HL-60/S4 treated with phorbol 12-myristate 13-acetate at 8.2 ng/mL for 4 days and 3 days (cell line): ENCODE measurements at regions not wholly inside any gene's neighbourhood (a gene's known extent, or its start where the extent isn't known, plus 50 kb on each side); places are given as distances from the start of the nearest gene placed in this dataset.

Source experiments
- in situ Hi-C: fragments of 300-500 bp; cut with MboI; formaldehyde crosslinking; loops from 2 replicates; pipeline ENCODE4 v1.15.0; 2022; ENCODE audit warnings: low sequenced_read_pairs

DNA sequence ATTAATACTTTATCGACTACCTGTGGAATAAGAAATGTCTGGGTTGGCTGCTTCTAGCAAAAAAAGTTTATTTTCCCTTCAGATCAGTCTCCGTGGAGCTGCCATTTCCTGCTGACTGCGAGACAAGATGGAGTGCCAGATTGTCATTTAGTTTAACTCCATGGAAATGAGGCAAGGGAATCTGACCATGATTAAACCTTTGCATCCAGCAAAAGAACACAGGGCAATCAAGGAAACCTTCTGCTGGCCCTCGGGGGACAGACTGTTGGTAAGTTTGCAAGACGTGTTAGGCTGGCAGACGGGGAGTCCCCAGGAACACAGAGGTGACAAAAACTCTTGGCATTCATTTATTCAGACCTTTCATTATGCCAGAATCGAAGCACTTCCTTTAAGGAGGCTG, 52.2 kb upstream of the SPACA1 start:
- in situ Hi-C loops = no loop called here

DNA sequence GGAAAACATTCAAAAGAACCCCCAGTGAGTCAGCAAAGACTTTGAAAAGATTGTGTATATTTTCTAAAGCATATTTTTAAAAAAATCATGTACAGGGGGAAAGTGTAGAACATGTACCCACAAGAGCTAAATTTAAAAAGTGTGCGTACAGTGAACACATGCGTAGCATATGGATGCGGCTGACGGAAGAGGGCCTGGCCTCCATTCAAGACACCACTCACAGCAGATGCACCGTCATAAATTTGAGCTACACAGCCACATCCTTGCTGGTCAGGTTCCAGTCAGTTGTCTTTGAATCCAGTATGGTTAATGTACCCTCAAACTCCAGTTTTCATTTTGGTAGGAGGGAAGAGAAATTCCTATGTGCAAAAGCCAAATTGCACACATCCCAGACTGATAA, 54.3 kb upstream of the SPACA1 start:
- in situ Hi-C loops = no loop called here

DNA sequence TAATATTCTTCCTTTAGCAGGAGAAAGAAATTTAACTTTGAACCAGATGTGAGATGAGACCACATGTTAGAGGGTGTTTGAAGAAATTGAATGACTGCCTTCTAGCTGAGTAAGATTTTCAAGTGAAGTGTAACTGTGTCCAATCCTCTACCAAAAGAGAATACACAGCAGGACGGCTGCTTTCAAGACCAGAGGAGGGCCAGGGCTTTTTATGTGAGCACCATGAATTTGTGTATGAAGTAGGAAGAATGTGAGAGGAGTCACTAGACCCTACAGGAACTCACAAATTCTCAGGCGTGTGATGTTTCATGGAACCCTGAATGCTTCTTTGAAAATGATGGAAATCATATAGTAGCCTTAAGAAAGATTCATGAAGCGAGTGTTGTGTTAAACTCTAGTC, 56.8 kb upstream of the SPACA1 start:
- in situ Hi-C loops = no loop called here

DNA sequence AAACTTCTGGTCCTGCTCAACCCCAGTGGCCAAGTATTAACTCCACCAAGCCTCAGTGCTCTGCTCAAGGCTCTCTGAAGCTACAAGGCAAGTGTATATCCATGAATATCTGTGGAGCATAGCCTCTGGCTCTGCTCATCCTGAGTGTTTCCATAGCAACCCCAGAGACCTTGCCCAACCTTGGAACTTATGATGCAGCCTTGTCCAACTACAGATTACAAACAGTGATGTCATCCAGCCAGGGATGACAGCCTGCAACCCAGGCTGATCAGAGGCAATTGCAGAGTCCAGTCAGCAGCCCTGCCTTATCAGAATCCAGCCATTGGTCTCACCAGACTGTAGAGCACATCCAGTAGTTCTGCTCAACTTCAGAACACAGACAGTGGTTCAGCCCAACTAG, 65.5 kb upstream of the SPACA1 start:
- in situ Hi-C loops = no loop called here

DNA sequence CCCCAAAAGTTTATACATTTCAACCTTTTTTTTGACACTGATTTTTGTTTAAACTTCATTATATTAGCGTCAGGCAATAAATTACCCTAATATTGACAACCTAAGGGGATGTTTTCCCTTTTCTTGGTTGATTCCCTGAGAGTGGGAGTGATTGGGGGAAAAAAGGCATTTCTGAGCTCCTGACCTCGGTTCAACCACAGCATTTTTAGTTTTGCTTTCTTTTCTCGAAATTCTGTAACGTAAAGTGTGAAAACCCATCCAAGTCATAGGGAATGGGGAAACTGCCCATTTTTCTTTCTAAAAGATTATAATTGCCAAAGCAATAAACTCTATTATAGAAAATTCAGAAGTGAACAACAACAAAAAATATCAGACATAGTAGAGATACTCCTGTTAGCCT, 67.9 kb upstream of the SPACA1 start:
- in situ Hi-C loops = no loop called here

DNA sequence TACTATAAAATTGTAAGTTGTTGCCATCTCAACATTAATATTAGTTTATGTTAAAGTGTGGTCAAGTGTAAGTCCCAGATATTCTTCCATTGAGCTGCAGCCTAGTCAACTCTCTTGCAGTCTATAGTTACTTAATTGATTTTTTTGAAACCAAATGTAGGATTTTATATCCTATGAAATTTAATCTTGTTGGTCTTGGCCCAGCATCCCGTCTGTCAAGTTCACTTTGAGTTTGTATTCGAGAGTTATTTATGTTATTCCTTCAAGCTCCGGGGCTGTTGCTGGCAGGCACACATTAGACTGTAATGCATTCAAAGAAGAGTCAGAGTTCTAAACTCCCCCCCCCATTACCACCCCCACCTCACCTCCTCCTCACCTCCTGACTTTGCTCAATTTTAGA, 71.0 kb upstream of the SPACA1 start:
- in situ Hi-C loops = no loop called here

DNA sequence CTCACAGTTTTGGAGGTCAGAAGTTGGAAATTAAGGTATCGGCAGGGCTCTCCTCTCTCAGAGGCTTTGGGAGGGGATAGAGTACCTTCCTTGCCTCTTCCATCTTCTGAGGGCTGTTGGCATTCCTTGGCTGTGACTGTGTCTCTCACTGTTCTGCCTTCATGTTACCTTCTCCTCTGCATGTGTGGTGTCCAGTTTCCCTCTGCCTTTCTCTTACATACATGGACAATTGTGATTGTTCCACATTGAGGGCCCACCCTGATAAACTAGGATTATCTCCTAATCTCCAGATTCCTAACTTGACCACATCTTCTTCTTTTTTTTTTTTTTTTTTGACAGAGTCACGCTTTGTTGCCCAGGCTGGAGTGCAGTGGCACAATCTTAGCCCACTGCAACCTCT, 72.1 kb upstream of the SPACA1 start:
- in situ Hi-C loops = no loop called here

DNA sequence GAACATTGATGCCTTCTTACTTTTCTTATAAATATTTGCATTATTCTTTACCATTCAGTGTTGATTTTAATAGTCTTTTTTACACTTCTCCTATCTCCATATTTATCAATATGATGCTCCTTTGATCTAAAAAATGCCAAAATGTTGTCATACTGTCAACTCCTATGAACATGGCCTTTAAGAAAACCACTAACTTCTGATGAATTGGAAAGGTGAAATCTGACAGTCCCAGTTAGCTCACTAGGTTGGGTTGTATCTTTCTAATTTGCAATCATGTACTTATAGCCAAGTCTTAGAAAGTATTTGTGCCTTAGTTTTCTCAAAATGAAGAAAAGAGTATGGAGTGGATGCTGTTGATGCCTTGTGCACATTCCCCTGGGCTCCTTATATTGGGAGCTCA, 75.4 kb upstream of the SPACA1 start:
- in situ Hi-C loops = no loop called here

DNA sequence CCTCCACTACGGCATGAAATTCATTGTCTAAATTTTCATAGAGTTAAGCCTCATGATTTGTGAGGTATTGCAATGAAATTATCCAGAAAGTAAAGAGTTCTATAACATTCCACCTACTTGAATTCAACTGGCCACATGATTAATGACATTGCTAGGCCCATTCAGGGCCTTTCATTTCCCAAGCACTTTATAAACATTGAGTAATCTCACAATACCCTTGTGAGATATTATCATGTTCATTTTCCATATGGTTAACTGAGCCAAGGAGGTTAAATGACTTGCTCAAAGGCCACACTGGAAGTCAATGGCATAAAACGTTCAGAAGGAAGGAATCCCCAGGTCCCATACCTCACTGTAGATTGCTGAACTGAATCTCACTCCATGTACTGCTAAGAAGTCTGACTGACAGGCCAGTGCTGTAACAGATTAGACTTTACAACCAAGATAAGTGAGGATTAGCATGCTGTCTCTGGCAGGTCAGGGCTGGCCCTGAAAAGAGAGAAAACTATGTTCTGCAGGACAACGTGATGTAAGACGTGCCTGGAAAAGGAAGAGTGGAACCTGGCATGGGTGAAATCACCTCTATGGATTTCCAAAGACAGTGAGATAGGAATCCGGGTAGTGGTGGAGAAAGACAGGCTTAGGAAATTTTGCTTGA, 75.9 kb upstream of the SPACA1 start:
- in situ Hi-C loops = no loop called here

DNA sequence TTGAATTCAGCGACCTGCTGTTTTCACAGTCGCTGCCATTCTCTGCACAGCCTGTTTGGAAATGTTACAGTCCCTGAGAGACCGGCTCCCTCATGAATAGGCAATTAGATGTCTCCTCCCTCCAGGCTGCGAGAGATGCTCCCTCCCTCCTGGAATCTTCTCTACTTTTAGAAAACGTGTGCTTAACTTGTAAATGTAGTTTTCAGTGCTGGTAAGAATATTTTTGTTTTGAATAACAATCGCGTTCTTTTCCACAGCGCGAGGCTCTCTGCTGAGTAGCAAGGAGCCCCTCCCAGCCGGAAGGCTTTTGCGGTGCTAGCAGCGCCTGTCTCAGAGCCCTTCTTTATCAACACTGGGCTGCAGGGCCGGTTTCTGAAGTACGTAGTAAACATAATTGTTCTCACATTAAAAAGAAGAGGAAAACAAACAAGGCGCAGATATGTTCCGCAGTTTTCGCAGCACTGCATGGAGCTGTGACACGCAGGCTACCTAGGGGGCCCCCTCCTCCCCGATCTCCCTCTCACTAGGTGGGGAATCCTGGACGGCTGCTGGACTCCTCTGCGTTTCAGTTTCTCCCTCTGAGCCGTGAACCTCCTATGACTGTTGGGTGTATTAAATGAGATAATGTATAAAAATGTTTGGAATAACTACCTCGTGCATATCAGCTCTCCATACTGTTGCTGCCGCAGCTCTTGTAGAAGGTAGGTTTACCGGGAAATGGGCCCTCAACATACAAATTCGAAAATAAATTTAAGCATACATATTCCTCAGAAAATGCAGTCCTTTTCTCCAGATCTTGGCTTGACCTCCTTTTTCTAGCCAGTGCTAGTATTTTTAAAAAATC, 79.0 kb upstream of the SPACA1 start:
- in situ Hi-C loops = no loop called here

DNA sequence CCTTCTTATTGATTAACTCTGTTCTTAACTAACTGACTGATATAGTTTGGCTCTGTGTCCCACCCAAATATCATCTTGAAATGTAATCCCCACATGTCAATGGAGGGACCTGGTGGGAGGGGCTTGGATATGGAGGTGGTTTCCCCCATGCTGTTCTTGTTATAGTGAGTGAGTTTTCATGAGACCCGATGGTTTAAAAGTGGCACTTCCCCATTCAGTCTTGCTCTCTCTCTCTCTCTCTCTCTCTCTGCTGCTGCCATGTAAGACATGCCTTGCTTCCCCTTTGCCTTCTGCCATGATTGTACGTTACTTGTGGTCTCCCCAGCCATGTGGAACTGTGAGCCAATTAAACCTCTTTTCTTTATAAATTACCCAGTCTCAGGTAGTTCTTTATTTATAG, 81.8 kb upstream of the SPACA1 start:
- in situ Hi-C loops = no loop called here

DNA sequence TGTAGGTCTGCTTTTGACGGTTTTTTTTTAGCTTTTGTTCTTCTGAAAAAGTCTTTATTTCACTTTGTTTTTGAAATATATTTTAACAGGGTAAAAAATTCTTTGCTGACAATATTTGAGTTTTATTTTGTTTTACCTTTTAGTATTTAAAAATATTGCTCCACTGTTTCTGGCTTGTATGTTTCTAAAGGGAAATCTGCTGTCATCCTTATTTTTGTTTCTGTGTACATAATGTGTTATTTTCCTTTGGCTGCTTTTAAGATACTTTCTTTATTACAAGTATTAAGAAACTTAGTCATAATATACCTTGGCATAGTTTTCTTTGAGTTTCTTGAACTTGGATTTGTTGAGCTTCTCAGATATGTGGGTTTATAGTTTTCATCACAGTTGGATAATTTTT, 88.6 kb upstream of the SPACA1 start:
- in situ Hi-C loops = no loop called here

DNA sequence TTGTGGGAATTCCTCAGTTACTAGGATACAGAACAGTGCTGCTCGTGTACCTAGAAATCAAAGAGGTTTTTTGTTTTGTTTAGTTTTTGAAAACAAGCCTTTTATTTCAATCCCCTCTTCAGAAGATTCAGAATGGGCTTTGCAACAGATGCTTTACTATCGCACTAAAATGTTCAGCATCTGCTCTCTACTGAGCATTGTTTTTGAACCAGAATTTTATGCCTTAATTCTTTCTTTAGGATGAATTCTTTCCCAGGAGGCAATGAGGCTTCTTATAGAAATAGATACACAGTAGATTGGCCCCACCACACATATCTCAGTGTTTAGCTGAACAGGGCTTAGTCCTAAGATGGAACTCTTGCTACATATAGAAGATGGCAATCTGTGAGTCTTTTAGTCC, 95.9 kb upstream of the SPACA1 start:
- in situ Hi-C loops = no loop called here

DNA sequence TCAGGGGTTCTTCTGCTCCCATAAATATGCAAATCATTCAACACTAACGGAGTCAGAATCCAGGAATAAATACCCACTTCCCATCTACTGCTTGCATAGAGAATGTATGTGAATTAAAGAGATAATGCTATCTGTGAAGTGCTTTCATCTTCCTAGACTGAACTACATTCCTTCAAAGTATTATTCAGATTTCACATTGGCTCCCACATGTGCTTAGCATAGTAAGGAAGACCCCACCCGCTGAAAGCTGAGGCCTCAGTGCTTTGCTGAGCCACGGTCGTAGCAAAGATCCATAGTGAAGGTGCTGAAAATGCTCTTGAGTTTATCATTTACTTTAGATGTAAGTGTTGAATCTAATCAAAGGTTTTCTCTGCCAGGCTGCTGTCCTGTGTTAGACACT, 97.0 kb upstream of the SPACA1 start:
- in situ Hi-C loops = no loop called here

DNA sequence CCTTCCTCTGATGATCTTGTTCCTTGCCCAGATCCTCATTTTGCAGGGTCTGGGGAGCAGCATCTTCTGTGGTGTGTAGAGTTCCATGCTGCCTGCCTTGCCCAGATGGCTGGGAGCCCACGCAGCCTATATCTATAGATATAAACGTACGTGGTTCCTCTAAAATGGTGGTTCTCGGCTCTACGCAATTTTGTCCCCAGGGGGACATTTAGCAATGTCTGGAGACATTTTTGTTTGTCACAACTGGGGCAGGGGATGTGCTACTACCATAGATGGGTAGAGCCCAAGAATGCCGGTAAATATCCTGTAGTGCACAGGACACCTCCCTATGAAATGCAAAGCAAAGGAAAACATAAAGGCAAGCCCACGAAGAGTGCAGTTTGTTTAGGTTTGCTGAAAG, 98.4 kb upstream of the SPACA1 start:
- in situ Hi-C loops = loop anchor here (25.0 kb wide), 1 partner anchor 913 kb away; no protein-coding TSS in a partner anchor

DNA sequence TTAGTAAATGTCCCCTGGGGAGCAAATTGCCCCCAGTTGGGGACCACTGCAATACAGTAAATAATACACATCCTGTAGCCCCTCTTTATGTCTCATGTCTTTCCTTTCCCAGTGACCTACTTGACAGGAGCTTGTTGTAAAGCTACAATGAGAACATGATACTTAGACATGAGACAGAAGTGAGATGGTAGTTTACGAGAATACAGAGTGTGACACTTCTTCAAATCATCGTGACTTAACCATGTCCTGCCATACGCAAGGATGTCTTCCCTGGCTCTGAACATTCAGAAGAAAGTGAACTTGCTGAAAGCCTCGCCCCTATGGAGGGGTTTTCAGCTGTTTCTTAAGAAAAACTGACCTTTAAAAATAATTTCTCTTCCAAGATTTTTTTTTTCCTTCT, 101.0 kb upstream of the SPACA1 start:
- in situ Hi-C loops = loop anchor here (25.0 kb wide), 1 partner anchor 916 kb away; no protein-coding TSS in a partner anchor

DNA sequence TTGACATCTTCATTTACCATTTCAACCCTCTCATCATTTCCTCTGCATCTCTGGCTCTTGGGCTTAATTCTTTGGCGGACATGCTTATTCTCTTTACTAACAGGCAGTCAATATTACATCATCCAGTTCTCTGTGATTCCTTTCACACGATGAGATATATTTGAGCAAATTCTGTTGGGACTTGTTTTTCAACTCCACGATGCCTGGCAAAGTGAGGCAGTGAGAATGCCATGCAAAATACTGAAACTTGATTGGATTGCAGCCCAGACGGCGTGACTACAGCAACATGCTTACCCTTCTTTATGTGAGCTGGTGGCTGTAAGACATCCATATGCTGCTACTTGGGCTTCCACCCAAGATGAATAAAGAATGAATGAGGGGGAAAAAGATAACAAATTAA, 101.7 kb upstream of the SPACA1 start:
- in situ Hi-C loops = loop anchor here (25.0 kb wide), 1 partner anchor 916 kb away; no protein-coding TSS in a partner anchor

DNA sequence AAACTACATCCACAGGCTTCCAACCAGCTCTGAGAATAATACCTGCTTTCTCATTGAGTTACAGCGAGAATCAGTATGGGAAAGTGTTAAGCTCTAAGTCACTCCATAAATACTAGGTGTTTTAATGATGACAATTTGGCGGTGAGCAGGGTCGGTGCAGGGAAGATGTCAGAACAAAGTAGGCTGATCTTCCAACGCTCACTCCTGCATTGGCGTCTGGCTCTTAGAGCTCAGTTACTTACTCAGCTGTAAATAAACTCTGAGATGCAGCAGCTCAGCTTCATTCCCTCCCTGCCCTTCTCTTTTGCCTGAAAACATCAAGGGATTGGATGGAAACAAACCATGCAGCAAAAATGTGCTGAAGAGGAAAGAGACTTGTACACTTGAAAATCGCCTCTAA, 102.5 kb upstream of the SPACA1 start:
- in situ Hi-C loops = loop anchor here (25.0 kb wide), 1 partner anchor 917 kb away; no protein-coding TSS in a partner anchor

DNA sequence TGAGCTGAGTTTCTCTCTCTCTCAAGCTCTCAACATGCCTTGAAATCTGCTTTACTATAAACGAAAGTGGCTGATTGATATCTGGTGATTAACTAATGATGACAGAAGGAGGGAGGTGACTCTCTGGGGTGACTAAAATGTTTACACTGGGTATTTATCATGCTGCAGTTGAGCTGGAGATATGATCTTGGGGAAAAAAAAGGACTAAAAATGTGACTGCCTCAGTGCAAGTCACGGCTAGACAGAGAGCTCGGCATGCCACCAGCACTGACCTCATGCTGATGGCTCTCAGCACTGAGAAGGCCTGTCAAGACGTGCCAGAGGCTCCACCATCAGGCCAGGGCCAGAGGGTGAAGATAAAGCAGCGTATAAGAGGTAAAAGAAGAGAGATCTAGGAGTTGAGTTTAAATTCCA, 103.1 kb upstream of the SPACA1 start:
- in situ Hi-C loops = loop anchor here (25.0 kb wide), 1 partner anchor 918 kb away; no protein-coding TSS in a partner anchor

DNA sequence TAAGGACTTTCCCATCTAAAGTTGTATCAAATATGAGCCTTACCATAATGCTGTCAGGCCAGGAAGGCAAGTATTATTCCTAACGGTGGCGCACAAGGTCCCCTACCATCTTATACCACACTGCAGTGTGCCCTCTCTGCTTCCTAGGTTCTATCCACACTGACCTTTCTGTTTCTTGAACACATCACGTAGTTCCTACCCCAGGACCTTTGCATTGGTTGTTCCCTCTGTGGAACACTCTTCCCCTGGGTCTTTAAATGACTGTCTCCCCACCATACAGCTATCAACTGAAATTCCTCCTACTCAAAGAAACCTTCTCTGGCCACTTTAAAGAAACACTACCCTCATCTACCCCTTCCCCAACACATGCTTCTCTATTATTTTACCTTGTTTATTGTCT, 104.5 kb upstream of the SPACA1 start:
- in situ Hi-C loops = loop anchor here (25.0 kb wide), 1 partner anchor 919 kb away; no protein-coding TSS in a partner anchor

DNA sequence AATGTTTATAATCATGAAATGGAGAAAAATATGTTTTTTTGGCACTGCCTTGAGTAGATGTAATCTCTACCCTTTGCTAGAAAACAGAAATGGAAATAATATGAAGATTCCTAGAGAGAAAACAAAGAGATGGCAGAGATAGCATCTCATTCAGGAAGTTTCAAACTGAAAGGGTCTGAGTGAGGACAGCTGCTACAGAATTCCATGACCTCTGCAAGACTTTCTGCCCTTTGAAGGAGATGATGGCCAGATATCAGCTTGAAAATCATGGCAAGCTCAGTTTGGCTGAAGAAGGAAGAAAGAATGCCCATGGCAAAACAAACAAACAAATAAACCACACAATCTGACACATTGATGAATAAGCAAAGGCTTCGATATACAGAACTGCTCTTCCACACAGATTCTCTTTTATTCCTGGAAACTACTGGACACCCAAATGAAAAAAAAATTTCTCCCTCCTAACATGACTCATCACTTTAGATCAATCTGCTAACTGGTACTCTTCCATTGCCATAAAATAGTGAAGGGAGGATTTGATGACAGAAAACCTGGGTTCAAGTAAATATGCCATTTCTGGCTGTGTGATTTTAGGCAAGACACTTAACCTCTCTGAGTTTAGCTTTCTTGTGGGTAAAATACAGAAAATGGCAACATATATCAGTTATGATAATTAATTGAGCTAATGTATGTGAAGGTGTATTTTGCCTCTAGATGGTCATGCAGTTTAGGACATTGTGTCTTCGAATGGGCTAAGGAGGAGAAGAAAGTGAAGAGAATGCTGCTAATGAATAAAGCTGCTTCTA, 105.9 kb upstream of the SPACA1 start:
- in situ Hi-C loops = loop anchor here (25.0 kb wide), 1 partner anchor 921 kb away; no protein-coding TSS in a partner anchor
